GM21515 (cell line): ENCODE measurements at regions not wholly inside any gene's neighbourhood (a gene's known extent, or its start where the extent isn't known, plus 50 kb on each side); places are given as distances from the start of the nearest gene placed in this dataset.
"Not testable (repeated sequence)": the region's sequence is repeated elsewhere in the genome, so short reads cannot be mapped to it uniquely, and the experiment has no call there.

Source experiments
- ATAC-seq: cut with Tn5 transposase; IDR thresholded peaks from one replicate; pipeline ENCODE4 v1.9.1; 2021; ENCODE audit not compliant: unreplicated experiment

DNA sequence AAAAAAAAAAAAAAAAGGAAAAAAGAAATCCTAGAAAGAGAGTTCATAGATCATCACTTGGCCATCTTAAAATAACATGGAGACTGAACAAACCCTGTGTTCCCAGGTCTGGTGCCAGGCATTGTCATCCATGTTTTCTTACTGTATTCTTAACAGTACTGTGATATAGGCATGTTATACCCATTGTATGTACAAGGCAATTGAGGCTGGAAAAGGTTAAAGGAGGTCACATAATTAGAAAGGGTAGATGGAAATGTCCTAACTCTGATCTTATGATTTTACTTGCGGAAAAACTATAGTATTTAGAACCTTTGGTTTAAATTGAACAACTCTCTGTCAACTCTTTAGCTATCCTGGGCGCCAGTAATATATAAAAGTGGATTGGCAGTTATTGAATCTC is 478.2 kb upstream of the RGS6 start:
- ATAC-seq: no peak

DNA sequence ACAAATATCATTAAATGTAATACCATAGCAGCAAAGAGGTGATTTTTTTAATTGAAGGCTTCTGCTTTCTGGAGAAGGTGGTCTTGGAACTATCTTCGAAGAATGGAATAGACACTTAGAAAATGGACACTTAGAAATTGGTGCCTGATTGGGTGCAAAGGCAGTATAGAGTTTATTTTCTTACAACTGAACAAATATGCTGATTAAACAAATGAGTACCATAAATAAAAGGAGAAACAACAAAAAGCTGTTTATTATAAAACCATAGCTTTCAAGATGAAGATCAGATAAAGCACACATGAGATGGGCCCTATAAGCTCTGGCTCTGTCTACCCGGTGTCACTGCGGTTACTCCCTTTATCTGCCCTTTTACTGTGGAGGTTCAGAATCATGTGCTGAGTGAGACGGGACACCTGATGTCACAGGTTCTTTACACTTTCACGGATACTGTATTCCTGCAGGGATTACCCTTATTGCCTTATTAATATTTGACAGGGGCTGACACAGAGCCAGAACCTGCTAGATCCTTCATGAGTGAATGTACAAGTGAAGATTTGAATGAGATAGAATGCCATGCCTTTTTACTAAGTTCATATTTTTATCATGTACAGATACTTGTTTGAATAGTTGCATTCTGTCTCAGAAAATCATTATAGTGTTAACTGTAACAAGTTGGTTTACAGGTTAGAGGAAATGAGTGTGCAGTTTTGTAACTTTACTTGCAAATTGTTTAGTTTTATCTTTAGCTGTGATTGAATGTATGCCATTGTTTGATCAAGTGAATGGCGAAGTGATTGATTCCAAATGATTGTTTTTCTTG is 477.5 kb upstream of the RGS6 start:
- no peak for ATAC-seq

DNA sequence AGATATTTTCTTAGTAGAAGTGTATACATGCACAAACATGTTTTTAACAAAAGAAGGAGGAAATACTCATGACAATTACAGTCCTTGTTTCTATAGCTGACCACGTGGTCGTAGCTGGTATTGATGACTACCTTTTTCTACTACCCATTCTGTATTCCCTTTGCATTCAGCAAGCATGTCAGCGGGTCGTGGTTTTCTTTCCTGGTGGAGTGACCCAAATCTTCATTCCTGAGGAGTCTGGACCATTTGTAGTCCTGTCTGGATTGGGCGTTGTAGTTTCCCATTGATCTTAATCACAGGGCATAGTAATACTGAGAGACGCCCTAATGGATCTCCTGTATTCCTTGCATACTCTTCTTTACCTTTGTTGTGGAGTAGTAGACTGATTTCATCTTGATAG is 472.1 kb upstream of the RGS6 start:
- ATAC-seq: no peak

DNA sequence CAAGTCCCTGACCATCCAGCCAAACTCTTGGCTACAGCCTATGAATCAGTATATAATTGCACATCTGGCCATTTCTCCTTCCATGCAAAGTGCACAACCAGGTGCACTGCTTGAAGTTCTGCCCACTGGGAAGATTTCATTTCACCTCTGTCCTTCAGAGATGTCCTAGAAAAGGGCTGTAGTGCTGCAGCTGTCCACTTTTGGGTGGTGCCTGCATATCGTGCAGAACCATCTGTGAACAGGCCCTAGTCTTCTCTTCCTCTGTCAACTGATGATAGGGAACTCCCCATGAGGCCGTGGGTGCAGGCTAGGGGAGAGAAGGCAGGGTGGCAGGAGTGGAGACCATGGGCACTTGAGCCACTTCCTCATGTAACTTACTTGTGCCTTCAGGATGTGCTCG is 470.6 kb upstream of the RGS6 start:
- not testable (repeated sequence) for ATAC-seq

- no peak for ATAC-seq
Measured at GRCh38 chr14:71463807-71464206, 468.4 kb upstream of the RGS6 start.

- no peak for ATAC-seq
Measured at GRCh38 chr14:71464840-71465239, 467.4 kb upstream of the RGS6 start.

GRCh38 chr14:71465316-71465715 is 466.9 kb upstream of the RGS6 start:
- no peak for ATAC-seq

DNA sequence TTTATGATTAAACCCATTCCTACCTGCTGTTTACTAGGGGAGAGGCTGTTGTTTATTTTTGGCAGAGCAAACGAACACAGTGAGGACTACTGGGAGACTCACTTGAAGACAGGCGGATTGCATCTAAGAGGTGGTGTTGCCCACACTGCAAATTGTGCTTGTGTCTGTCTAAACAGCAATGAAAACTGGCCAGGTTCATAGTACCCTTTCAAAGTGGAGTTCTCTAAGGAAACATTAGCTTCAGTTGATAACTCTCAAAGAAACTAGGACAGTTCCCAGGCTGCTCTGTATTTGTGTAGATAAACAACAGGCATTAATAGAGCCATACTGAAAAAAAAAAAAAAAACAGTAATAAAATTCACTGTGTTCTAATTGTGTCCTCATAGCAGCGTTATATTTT is 466.0 kb upstream of the RGS6 start:
- ATAC-seq: no peak

DNA sequence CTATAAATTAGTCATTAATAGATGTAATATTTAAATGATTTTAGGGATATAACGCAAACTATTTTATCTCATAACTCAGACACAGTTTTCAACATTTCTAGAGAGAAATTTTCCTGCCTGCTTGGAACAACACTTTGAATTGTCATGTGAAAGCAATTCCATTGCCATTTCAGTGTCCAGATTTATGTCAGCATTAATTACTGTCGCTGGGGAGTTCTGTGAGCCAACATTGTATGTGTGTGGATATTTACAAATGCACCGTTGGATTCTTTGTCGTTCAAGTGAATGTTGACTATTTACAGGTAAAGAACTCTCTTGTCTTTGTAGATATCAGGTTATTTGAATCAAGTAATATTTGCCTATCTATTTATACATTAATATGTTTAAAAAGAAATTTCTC is 465.3 kb upstream of the RGS6 start:
- ATAC-seq: no peak

DNA sequence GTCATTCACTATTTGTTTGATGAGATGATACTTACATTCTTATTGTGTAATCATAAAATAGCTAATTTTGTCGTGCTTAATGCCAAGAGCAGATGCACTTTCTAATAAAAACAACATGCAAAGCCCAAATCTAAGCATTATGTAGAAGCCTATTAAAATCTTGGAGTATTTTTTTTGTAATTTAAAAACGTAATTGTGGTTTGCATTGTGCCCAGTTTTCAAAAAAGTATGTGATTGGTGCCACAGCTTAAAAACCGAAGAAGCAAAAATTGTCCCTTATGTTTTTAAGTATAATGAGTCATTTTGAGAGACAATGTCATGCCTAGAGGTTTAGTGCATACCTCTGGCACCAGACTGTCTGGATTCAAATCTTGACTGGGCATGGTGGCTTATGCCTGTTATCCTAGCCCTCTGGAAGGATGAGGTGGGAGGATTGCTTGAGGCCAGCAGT is 464.8 kb upstream of the RGS6 start:
- ATAC-seq: no peak

DNA sequence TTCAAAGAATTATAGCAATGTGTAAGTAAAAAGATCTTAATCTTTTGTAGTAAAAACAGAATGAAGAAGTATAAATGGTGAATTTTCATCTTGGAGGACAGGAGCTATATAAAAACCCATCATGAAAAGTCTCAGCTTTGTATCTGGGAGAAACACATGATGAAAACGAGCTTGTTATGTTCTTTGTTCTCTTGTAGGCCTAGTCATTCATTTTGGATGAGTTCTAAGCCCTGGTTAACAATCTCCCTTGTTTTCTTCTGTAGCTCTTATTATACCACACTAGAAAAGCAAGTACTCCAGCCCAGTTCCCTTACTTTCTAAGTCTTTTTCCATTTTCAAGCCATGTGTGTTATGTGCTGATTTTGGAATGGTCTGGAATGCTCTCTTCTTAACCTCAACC is 463.5 kb upstream of the RGS6 start:
- ATAC-seq: no peak

DNA sequence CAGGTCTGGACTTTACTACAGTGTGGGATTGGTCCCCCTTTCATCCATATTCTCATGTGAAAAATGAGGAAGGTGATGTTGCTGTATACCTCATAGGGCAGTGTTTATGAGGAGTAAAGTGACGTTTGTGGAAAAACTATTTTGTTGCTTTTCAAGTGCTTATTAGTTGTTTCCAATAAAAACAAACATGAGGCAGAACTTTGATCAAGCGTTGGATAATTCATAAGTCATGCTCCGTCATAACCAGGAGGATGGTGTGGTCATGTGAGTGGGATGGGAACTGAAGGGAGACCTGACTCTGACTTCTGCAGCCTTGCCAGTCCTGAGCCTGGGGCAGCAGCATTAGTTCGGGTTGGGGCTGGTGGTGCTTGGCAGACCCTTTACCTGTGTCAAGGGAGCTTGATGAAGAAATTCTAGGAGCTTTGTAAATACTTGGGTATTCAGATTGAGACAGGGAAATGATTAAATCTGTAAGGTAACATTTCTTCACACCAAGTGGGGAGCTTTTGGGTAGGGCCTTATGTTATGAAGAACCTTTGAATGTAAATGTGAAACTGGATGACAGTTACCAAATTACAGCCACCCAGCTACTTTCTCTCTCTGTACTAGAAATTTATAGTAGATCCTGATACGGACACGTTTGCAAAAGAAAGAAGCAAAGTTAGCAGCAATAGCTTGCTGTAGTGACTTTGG is 462.4 kb upstream of the RGS6 start:
- no peak for ATAC-seq

DNA sequence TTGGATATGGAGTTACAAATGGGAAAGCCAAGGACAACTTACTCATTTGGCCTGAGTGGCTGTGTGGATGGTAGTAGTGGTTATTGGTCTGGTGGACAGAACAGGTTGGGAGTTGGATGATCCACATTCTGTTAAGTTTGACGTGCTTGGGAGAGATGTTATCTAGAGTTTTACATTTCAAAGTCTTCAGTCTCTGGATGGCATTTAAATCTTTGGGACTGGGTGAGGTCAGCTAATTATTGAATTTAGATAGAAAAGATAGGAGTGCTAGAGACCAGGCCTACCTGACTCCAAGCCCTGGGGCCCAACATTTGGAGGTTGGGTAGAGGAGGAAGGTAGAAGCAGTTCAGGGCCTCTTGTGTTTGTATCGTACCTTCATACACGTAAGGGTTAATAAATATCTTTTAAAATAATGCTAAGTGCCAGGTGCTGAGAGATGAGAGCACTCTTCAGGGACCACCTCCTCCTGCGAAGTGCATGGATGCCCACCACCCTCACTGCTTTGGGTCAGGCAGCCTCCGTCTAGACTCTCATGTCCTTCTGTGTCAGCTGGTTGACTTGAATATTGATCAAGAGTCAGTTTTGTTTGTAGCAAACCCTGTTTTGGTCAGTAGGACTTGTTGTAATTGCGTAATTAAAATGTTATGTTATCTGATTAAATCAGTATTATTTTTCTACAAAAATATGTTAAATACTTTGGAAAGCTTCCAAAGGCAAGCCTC is 460.4 kb upstream of the RGS6 start:
- ATAC-seq: no peak

- ATAC-seq: no peak
Measured at GRCh38 chr14:71472356-71473340, 459.6 kb upstream of the RGS6 start.

- ATAC-seq: no peak
Measured at GRCh38 chr14:71473843-71474242, 458.4 kb upstream of the RGS6 start.

DNA sequence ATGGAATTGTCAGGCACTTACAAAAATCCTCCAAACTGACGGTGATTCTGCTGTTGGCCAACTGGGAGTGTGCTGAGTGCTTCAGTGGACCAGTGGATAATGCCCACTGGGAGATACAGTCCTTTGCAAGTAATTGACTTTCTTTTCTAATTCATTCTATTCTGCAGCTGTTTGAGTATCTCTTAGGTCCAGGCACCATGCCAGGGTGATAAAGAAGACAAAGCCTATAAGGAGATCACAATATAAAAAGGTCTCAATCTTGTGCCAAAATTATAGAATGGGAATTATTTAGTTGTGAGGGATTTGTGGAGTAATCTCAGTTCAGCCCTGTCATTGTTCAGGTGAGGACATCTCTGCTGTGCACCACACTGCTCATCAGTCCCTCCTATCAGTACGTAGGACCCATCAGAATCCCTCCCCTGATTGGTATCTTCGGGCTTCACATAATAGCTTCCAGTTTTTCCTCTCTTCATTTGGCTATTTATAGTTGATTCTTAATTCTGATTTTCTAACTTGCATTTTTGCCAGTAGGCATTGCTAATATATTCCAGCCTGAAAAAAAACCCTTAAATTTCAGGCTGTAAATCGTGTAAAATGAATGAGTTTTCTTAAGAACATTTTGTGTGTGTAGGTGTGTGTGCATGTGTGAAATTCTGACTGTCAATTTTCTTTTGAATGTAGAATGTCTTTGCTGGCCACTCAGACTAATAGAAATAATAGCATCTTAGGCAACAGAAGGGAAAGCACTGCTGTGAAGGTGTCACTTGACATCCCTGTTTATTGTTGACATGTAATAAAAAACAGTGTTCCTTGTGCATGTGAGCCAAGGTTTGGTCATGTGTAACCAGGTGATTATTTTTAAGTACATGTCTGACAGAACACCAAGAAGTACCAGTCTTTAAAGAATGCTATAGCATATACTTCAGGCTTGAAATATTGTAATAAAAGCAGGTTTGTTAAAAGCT is 457.6 kb upstream of the RGS6 start:
- ATAC-seq: no peak

DNA sequence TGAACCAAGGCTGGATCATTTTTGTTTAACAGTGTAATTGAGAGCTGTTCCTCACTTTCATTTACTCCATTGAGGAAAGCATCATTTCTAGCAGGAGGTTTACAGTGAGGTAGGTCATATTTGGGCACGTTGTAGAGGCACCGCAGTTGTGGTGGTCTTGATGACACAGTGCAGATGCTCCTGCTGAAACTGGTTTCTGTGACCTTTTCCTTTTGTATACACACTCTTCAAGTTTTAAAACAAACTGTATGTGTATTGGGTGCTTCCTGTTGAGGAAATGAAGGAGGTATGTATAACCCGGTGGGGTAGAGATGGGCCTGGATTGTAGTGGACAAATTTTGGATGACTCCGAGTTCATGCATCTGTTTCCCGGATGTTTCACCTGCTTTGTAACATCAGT is 456.3 kb upstream of the RGS6 start:
- ATAC-seq: no peak

- ATAC-seq: no peak
Measured at GRCh38 chr14:71478542-71478941, 453.7 kb upstream of the RGS6 start.

DNA sequence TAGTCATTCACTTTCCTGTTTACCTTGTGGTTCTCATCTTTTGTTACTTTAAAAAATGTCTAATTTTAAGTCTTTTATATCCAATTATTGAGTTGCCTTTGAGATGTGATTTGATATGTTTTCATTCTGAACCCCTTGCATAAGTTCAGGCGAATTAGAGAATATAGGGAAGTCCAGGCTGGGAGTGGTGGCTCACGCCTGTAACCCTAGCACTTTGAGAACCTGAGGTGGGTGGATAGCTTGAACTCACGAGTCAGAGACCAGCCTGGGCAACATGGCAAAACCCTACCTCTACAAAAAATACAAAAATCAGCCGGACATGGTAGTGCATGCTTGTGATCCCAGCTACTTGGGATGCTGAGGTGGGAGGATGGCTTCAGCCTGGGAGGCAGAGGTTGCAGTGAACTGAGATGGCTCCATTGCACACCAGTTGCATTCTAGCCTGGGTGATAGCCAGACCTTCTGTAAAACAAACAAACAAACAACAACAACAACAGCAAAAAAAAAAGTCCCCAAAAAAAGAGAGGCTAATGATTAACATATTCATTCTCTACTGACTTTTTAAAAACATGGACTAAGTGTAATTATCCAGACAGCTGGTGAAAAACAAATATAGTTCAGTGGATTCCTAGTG is 451.1 kb upstream of the RGS6 start:
- no peak for ATAC-seq
